Trophoblast cell (in vitro differentiated cells and primary cell): ENCODE measurements at regions not wholly inside any gene's neighbourhood (a gene's known extent, or its start where the extent isn't known, plus 50 kb on each side); places are given as distances from the start of the nearest gene placed in this dataset.
"Not testable (repeated sequence)": the region's sequence is repeated elsewhere in the genome, so short reads cannot be mapped to it uniquely, and the experiment has no call there.

ENCODE experiments used
- DNase-seq, 2 donors: peaks; one replicate each; pipeline ENCODE4 v3.0.0-alpha.2; 2016
- H2AFZ ChIP-seq: 2 replicates; pipeline ENCODE4 v1.6.1; 2013; ENCODE audit warnings: low read length, moderate library complexity, mild to moderate bottlenecking; ENCODE audit not compliant: insufficient read depth, poor library complexity
- H2AK5ac ChIP-seq: 2 replicates; pipeline ENCODE4 v1.6.1; 2013; ENCODE audit warnings: mild to moderate bottlenecking, low read length
- H2BK120ac ChIP-seq: 2 replicates; pipeline ENCODE4 v1.6.1; 2013; ENCODE audit warnings: low read length, mild to moderate bottlenecking, moderate library complexity; ENCODE audit not compliant: insufficient read depth, poor library complexity
- H2BK12ac ChIP-seq: 2 replicates; pipeline ENCODE4 v1.6.1; 2013; ENCODE audit warnings: mild to moderate bottlenecking, low read length, moderate library complexity
- H2BK5ac ChIP-seq: 2 replicates; pipeline ENCODE4 v1.6.1; 2013; ENCODE audit warnings: low read length, low read depth, moderate library complexity, mild to moderate bottlenecking; ENCODE audit not compliant: poor library complexity
- H3K14ac ChIP-seq: 2 replicates; pipeline ENCODE4 v1.6.1; 2013; ENCODE audit warnings: mild to moderate bottlenecking, low read length
- H3K18ac ChIP-seq: 2 replicates; pipeline ENCODE4 v1.6.1; 2013; ENCODE audit warnings: mild to moderate bottlenecking, low read length
- H3K23ac ChIP-seq: 2 replicates; pipeline ENCODE4 v1.6.1; 2013; ENCODE audit warnings: low read length
- H3K27ac ChIP-seq: 2 replicates; pipeline ENCODE4 v1.5.1; 2013; ENCODE audit warnings: low read depth, mild to moderate bottlenecking, inconsistent platforms, low read length, moderate library complexity
- H3K27me3 ChIP-seq: 2 replicates; pipeline ENCODE4 v1.6.1; 2013; ENCODE audit warnings: inconsistent platforms, mild to moderate bottlenecking, low read length, moderate library complexity; ENCODE audit not compliant: insufficient read depth
- H3K36me3 ChIP-seq, 2 experiments: 1 replicate in 1 of 2; 2 replicates in 1 of 2; pipeline ENCODE4 v1.6.1; 2013; ENCODE audit warnings: low read length in 2 of 2, mild to moderate bottlenecking in 2 of 2, moderate library complexity in 1 of 2; ENCODE audit not compliant: insufficient read depth in 2 of 2, control insufficient read depth in 1 of 2
- H3K4ac ChIP-seq: 2 replicates; pipeline ENCODE4 v1.6.1; 2013; ENCODE audit warnings: low read depth, mild to moderate bottlenecking, low read length, moderate library complexity
- H3K4me1 ChIP-seq, 2 experiments: 1 replicate in 1 of 2; 2 replicates in 1 of 2; pipeline ENCODE4 v1.6.1; 2013; ENCODE audit warnings: low read length in 2 of 2, mild to moderate bottlenecking in 2 of 2, moderate library complexity in 1 of 2; ENCODE audit not compliant: insufficient read depth in 2 of 2, control insufficient read depth in 1 of 2
- H3K4me2 ChIP-seq: 2 replicates; pipeline ENCODE4 v1.6.1; 2013; ENCODE audit warnings: inconsistent platforms, mild to moderate bottlenecking, low read length, moderate library complexity
- H3K4me3 ChIP-seq: 2 replicates; pipeline ENCODE4 v1.5.1; 2013; ENCODE audit warnings: mild to moderate bottlenecking, low read depth, low read length, inconsistent platforms
- H3K79me1 ChIP-seq: one replicate; pipeline ENCODE4 v1.6.1; 2013; ENCODE audit warnings: low read length
- H3K79me2 ChIP-seq: 2 replicates; pipeline ENCODE4 v1.6.1; 2013; ENCODE audit warnings: low read length, mild to moderate bottlenecking; ENCODE audit not compliant: control insufficient read depth, insufficient read depth, poor library complexity
- H3K9ac ChIP-seq: 2 replicates; pipeline ENCODE4 v1.6.1; 2013; ENCODE audit warnings: mild to moderate bottlenecking, low read length
- H3K9me3 ChIP-seq: 2 replicates; pipeline ENCODE4 v1.6.1; 2013; ENCODE audit warnings: low read depth, mild to moderate bottlenecking, control low read depth, inconsistent platforms, low read length; ENCODE audit not compliant: insufficient read depth
- H4K12ac ChIP-seq: 2 replicates; pipeline ENCODE4 v1.6.1; 2013; ENCODE audit warnings: low read depth, mild to moderate bottlenecking, low read length, moderate library complexity
- H4K8ac ChIP-seq: 2 replicates; pipeline ENCODE4 v1.6.1; 2013; ENCODE audit warnings: low read depth, mild to moderate bottlenecking, low read length, moderate library complexity
- H4K91ac ChIP-seq: one replicate; pipeline ENCODE4 v1.6.1; 2013; ENCODE audit warnings: low read depth, mild to moderate bottlenecking, low read length, moderate library complexity
- WGBS: extraction: QIAGEN DNeasy Blood & Tissue Kit; methylation state at CpG from one replicate; pipeline ENCODE4 v1.1.7; 2013; ENCODE audit warnings: missing lambda C conversion rate; ENCODE audit not compliant: insufficient read length, insufficient coverage; ENCODE audit errors: extremely low coverage; 5-methylcytosine and 5-hydroxymethylcytosine counted together

GRCh38 chr12:128111951-128112350, 155.0 kb upstream of the TMEM132C start:
- Histone ChIP-seq H3K79me2 (no peaks in the 10 kb centered on the region), H3K14ac (no peak overlapping the region), H3K36me3 (no peaks in the 10 kb centered on the region), H3K79me1 (no peaks in the 10 kb centered on the region), H2BK120ac (no peak overlapping the region), H3K4me1 (peaks cover 4 to 11% of the 10 kb centered on the region in 2 experiments), H2BK12ac (no peak overlapping the region), H3K9me3 (peaks cover 3% of the 10 kb centered on the region), H3K18ac (no peak overlapping the region), H2BK5ac (no peak overlapping the region), H3K9ac (no peak overlapping the region), H4K12ac (no peak overlapping the region), H3K27me3 (no peaks in the 10 kb centered on the region), H4K8ac (no peak overlapping the region), H2AFZ (no peak overlapping the region), H2AK5ac (no peak overlapping the region), H4K91ac (no peak overlapping the region), H3K4ac (no peak overlapping the region), H3K4me2 (no peak overlapping the region), H3K27ac (no peak overlapping the region), H3K4me3 (no peak overlapping the region), H3K23ac (no peak overlapping the region)
- WGBS = no CpG with 5 or more reads among the region's 5 CpGs
- DNase-seq = no peak

GRCh38 chr12:128113250-128113649, 153.7 kb upstream of the TMEM132C start:
- H3K4me2 ChIP-seq, H3K4ac ChIP-seq, H3K9me3 ChIP-seq, H3K27ac ChIP-seq, H3K23ac ChIP-seq, H3K27me3 ChIP-seq, H3K36me3 ChIP-seq, H3K9ac ChIP-seq, H2BK120ac ChIP-seq, H4K8ac ChIP-seq, H3K18ac ChIP-seq, H2AFZ ChIP-seq, H4K12ac ChIP-seq, H4K91ac ChIP-seq, H2BK5ac ChIP-seq, H2AK5ac ChIP-seq, H2BK12ac ChIP-seq, DNase-seq, H3K79me2 ChIP-seq, H3K4me3 ChIP-seq, H3K14ac ChIP-seq, H3K79me1 ChIP-seq: not testable (repeated sequence)
- H3K4me1 ChIP-seq = peaks cover 4 to 11% of the 10 kb centered on the region in 2 experiments
- WGBS = no CpG with 5 or more reads among the region's 5 CpGs

- no peak overlapping the region for H4K12ac ChIP-seq
- H4K8ac ChIP-seq = no peak overlapping the region
- H3K4me1 ChIP-seq = peaks cover 4 to 11% of the 10 kb centered on the region in 2 experiments
- H2AK5ac ChIP-seq = no peak overlapping the region
- H2AFZ ChIP-seq = no peak overlapping the region
- H3K23ac ChIP-seq = no peak overlapping the region
- no peak overlapping the region for H3K18ac ChIP-seq
- no peak overlapping the region for H3K4me2 ChIP-seq
- no CpG with 5 or more reads among the region's 2 CpGs for WGBS
- no peak overlapping the region for H2BK120ac ChIP-seq
- peaks cover 2% of the 10 kb centered on the region for H3K9me3 ChIP-seq
- no peak overlapping the region for H2BK5ac ChIP-seq
- H3K14ac ChIP-seq = no peak overlapping the region
- no peaks in the 10 kb centered on the region for H3K79me2 ChIP-seq
- H3K4ac ChIP-seq = no peak overlapping the region
- no peak overlapping the region for H4K91ac ChIP-seq
- no peaks in the 10 kb centered on the region for H3K27me3 ChIP-seq
- no peak overlapping the region for H3K9ac ChIP-seq
- H3K27ac ChIP-seq = no peak overlapping the region
- no peak for DNase-seq
- no peaks in the 10 kb centered on the region for H3K79me1 ChIP-seq
- no peak overlapping the region for H3K4me3 ChIP-seq
- H2BK12ac ChIP-seq = no peak overlapping the region
- H3K36me3 ChIP-seq = no peaks in the 10 kb centered on the region
Observed at GRCh38 chr12:128114485-128114884, 152.5 kb upstream of the TMEM132C start.

GRCh38 chr12:128116537-128116936, 150.4 kb upstream of the TMEM132C start:
- H3K27ac ChIP-seq = no peak overlapping the region
- H3K79me2 ChIP-seq = no peaks in the 10 kb centered on the region
- no peak overlapping the region for H3K18ac ChIP-seq
- H4K12ac ChIP-seq = no peak overlapping the region
- no peak overlapping the region for H2AFZ ChIP-seq
- H3K23ac ChIP-seq = no peak overlapping the region
- H3K4ac ChIP-seq = no peak overlapping the region
- H2BK120ac ChIP-seq = no peak overlapping the region
- H3K9ac ChIP-seq = no peak overlapping the region
- H2BK12ac ChIP-seq = no peak overlapping the region
- H4K91ac ChIP-seq = no peak overlapping the region
- H2AK5ac ChIP-seq = no peak overlapping the region
- WGBS = no CpG with 5 or more reads among the region's 5 CpGs
- no peak overlapping the region for H3K4me2 ChIP-seq
- H4K8ac ChIP-seq = no peak overlapping the region
- H3K4me3 ChIP-seq = no peak overlapping the region
- H3K36me3 ChIP-seq = no peaks in the 10 kb centered on the region
- H2BK5ac ChIP-seq = no peak overlapping the region
- no peak for DNase-seq
- peaks cover 4 to 11% of the 10 kb centered on the region in 2 experiments for H3K4me1 ChIP-seq
- no peaks in the 10 kb centered on the region for H3K79me1 ChIP-seq
- H3K9me3 ChIP-seq = no peaks in the 10 kb centered on the region
- H3K14ac ChIP-seq = no peak overlapping the region
- no peaks in the 10 kb centered on the region for H3K27me3 ChIP-seq
